ENCODE measurements at regions not wholly inside any gene's neighbourhood (a gene's known extent, or its start where the extent isn't known, plus 50 kb on each side); places are given as distances from the start of the nearest gene placed in this dataset.
"Not testable (repeated sequence)": the region's sequence is repeated elsewhere in the genome, so short reads cannot be mapped to it uniquely, and the experiment has no call there.

- DNase-seq (ENCODE audit: low read depth) = no peak
Measured at GRCh38 chr9:126170286-126170823, 156.3 kb upstream of the MVB12B start.

DNA sequence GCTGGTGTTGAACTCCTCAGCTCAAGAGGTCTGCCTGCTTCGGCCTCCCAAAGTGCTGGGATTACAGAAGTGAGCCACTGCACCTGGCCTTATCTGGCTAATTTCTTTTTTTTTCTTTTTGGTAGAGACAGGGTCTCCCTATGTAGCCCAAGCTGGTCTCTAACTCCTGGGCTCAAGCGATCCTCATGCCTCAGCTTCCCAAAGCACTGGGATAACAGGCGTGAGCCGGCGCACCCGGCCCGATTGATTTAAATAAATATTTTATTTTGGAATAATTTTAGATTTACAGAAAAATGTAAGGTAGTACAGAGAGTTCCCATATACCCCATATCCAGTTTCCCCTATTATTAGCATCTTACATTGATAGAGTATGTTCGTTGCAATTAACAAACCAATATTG lies 155.0 kb upstream of the MVB12B start:
- DNase-seq (ENCODE audit: low read depth) = no peak

DNA sequence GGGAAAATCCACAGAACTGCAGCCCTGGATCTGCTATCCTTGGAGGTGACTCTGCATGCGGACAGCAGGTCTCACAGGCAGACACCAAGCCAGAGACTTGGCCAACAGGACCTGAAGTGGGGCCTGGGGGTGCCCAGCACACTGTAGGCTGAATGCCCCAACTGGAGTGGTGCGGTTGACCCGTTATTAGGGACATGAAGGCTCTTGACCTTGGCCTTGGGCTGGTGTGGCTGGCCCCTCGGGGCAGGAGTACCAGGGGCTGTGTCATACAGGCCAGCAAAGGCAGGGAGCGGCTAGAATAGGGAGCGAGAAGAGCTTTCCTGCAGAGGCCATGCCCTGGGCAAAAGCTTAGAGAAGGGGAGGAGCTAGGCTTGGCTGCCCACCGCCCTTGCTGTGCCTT lies 153.2 kb upstream of the MVB12B start:
- DNase-seq (ENCODE audit: low read depth) = no peak

DNA sequence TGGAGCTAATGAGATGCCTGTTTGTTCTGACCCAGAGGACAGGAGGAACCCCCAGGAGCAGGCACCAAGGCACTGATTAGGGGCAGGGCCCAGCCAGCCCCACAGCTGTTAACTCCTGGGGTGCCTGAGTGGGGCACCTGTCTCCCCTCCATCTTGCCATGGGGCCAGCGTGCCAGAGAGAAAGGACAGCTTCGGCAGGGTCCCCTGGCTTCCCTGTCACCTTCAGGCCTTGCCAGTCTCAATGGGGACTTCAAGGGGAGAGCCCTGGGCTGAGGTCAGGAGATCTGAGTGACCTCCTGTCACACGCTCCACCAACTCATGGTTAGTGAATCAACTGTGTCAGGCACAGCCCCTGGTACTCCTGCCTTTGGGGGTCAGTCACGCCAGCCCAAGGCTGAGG lies 152.7 kb upstream of the MVB12B start:
- no peak for DNase-seq (ENCODE audit: low read depth)

- DNase-seq (ENCODE audit: low read depth) = no peak
Measured at GRCh38 chr9:126183266-126183665, 143.4 kb upstream of the MVB12B start.

GRCh38 chr9:126190994-126191393 lies 135.6 kb upstream of the MVB12B start:
- DNase-seq (ENCODE audit: low read depth) = not testable (repeated sequence)

DNA sequence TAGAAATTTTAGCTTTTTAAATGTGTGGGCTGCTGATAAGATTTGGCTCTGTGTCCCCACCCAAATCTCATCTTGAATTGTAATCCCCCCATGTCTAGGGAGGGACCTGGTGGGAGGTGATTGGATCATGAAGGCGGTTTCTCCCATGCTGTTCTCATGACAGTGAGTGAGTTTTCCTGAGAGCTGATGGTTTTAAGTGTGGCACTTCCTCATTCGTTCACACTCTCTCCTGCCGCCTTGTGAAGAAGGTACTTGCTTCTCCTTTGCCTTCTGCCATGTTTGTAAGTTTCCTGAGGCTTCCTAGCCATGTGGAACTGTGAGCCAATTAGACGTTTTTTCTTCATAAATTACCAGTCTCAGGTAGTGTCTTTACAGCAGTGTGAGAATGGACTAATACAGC lies 127.8 kb upstream of the MVB12B start:
- DNase-seq (ENCODE audit: low read depth) = no peak

- DNase-seq (ENCODE audit: low read depth) = no peak
Measured at GRCh38 chr9:126203313-126203712, 123.3 kb upstream of the MVB12B start.

DNA sequence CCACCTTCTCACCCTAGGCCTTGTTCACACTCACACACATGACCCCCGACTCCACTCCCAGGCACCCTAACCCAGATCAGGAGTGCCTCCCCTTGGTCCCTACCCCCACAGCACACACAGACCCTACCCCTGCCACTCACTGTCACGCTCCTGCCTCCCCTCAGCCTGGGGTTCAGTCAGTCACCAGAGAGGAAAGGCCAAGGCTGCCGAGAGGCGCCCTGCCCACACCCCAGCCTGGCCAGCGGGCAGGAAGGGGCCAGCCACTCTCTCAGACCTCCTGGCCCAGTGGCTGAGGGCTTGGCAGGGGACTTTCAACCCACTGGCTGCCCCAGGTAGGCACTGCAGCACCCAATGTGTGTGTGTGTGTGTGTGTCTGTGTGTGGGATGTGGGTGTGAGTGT lies 122.4 kb upstream of the MVB12B start:
- DNase-seq (ENCODE audit: low read depth) = no peak

DNA sequence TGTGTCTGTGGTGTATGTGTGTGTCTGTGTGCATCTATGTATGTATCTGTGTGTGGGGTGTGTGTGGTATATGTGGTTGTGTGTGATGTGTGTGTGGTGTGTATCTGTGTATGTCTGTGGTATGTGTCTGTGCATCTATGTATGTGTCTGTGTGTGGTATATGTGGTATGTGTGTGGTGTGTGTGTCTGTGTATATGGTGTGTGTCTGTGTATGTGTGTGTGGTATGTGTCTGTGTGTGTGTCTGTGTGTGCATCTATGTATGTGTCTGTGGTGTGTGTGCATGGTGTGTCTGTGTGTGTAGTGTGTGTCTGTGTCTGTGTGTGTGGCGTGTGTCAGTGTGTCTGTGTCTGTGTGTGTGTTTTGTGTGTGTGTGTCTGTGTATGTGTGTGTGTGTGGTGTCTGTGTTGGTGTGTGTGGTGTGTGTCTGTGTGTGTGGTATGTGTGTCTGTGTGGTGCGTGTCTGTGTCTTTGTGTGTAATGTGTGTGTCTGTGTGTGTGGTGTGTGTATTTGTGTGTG lies 121.9 kb upstream of the MVB12B start:
- DNase-seq (ENCODE audit: low read depth) = no peak

DNA sequence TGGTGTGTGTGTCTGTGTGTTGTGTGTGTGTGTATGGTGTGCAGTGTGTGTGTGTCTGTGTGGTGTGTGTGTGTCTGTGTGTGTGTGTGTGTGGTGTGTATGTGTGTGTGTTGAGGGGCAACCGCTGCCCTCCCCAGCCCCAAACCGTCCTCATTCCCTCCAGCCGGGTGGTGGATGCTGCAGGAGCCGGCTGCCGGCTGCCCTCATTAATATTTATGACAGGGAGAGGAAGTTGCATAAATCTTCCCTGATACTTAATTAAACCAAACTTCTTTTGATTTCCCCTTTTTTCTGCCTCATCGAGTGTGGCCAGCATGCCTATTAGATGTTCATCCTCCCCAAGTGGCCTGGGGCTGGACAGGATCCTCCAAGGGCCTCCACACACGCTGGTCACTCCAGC lies 121.4 kb upstream of the MVB12B start:
- no peak for DNase-seq (ENCODE audit: low read depth)

DNA sequence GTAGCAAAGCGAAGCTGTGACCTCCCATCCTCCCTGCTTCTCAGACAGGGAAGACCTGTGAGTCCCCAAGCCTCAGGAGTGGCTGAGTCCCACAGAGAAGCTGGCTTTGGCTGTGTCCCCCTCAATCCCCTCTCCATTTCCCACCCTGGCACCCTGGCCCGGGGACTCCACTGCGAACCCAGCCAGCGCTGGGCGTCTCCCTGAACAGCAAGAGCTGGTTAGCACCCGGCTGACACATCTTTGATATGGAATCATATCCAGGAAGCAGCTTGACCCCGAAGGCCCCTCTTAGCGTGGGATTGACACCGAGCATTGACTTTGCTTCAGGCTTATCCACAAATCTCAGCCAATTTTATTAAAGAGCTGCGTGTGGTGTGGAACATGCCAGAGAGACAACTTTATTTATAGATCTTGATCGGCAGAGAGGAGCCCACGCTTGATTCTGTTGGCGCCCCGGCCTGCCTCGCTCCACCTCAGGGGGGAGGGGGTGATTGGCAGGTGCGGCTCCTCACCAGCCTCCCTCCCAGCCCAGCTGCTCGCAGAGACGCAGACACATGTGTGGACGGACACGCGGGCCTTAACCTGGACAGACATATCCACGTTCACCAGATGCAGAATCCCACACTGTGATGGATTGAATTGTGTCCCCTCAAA lies 120.7 kb upstream of the MVB12B start:
- no peak for DNase-seq (ENCODE audit: low read depth)

- no peak for DNase-seq (ENCODE audit: low read depth)
Measured at GRCh38 chr9:126207256-126207655, 119.4 kb upstream of the MVB12B start.

DNA sequence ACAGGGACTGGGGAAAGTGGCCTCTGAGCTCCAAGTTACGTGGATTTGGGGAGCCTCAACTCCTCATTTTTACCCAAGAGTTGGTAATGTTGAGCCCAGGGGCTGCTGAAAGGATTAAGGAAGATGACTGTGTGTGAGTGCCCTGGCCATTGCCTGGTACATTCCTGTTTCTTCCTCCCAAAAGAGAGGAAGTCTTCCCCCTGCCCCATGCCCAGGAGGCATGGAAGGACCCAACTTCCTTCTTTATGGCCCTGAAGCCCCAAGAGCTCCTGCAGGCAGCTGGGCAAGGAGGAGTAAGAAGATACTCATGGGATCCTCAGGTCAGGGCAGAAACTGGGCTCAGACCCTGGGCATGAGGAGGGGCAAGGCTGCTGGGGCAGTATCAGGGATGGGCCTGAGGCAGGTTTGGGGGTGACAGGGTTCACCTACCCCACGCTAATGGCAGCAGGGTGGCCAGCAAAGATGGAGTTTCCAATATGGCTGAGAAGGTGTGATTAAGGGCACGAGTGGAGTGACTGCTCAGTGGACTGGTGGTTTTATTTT lies 118.3 kb upstream of the MVB12B start:
- no peak for DNase-seq (ENCODE audit: low read depth)

GRCh38 chr9:126211441-126212074 lies 115.1 kb upstream of the MVB12B start:
- DNase-seq (ENCODE audit: low read depth) = no peak

DNA sequence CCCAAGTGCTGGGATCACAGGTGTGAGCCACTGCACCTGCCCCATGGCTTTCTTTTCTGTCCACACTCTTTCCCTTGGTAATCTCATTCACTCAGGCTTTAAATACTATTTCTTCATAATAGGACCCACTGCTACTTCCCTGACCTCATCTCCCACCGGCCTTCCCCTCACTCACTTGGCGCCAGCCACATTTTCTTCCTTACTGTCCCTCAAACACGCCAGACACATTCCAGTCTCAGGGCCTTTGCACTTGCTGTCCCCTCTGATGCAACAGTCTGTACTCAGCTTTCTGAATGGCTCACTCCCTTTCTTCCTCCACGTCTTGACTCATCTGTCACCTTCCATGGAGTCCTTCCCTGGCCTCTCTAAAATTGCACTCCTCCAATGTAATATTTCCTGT lies 111.1 kb upstream of the MVB12B start:
- no peak for DNase-seq (ENCODE audit: low read depth)

DNA sequence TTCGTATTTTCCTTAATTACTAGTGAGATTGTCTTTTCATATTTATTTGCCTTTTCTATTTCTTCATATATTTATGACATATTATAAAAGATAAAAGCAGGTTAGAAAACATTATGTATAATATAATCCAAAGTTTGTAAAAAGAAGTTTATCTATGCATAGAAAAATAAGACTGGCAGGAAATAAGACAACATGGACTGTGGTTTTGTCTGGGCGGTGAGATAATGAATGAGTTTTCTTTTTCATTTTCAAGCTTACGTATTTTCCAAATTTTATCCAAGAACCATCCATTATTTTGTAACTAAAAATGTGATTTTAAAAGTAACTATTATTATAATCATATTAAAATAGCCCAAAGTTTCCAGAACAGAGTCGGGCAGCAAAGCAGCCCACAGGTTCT lies 109.8 kb upstream of the MVB12B start:
- DNase-seq (ENCODE audit: low read depth) = no peak

DNA sequence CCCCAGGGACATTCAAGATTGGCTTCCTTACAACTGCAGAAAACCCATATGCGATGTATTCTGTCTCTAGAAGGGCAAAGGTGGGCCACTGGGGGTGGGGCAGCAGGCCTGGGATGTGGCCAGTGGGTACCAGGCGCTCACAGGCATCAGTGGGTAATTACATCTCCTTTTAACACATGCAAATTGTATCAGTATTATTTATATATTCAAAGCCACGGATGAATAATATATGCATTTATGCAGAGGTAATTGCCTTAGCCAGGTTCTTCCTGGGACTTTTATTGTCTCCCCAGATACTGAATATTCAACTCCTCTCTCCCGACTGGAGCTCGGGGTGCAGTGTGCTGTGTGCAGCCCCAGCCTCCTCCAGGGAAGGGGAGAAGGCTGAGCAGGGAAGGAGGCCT lies 109.4 kb upstream of the MVB12B start:
- DNase-seq (ENCODE audit: low read depth) = no peak

- no peak for DNase-seq (ENCODE audit: low read depth)
Measured at GRCh38 chr9:126217797-126218196, 108.8 kb upstream of the MVB12B start.

GRCh38 chr9:126218359-126219125 lies 108.1 kb upstream of the MVB12B start:
- DNase-seq (ENCODE audit: low read depth) = no peak

DNA sequence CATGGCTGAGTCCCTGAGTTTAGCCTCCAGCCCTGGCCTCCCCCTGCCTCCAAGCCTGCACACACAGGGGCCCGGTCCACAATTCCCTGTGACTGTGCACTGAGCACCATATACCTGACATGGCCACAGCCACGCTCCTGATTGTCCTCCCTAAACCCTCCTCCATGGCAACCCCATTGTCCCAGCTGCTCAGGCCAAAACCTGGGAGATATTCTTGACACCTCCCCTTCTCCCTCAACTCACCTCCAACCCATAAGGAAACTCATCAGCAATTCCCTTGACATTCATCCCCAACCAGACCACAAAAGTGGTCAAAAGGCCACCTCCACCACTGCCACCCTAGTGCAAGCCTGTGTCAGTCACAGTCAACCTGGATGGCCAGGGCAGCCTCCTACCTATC lies 107.5 kb upstream of the MVB12B start:
- no peak for DNase-seq (ENCODE audit: low read depth)

- no peak for DNase-seq (ENCODE audit: low read depth)
Measured at GRCh38 chr9:126219648-126220063, 107.0 kb upstream of the MVB12B start.

- DNase-seq (ENCODE audit: low read depth) = no peak
Measured at GRCh38 chr9:126221480-126221879, 105.1 kb upstream of the MVB12B start.

Measured in stimulated activated CD8-positive, alpha-beta memory T cell treated with anti-CD3 and anti-CD28 coated beads, Interleukin-7, amount 100 ng/mL, for 24 hours (primary cell).